Activated T-helper 17 cell treated with anti-CD3 and anti-CD28 coated beads, Interleukin-2, amount 50 U/mL, for 72 hours (primary cell): ENCODE measurements at regions not wholly inside any gene's neighbourhood (a gene's known extent, or its start where the extent isn't known, plus 50 kb on each side); places are given as distances from the start of the nearest gene placed in this dataset.
"Not testable (repeated sequence)": the region's sequence is repeated elsewhere in the genome, so short reads cannot be mapped to it uniquely, and the experiment has no call there.

Source experiments
- ATAC-seq: fragments of 150-1000 bp; cut with Tn5 transposase; replicated peaks from 2 replicates; pipeline ENCODE4 v1.10.0; 2021; ENCODE audit warnings: mild to moderate bottlenecking, moderate library complexity
- H3K27ac Mint-ChIP-seq: one replicate; pipeline ENCODE4 v1.8.0; 2022; ENCODE audit warnings: mixed read lengths
- H3K27me3 Mint-ChIP-seq: one replicate; pipeline ENCODE4 v1.8.0; 2022; ENCODE audit warnings: mixed read lengths
- H3K36me3 Mint-ChIP-seq: one replicate; pipeline ENCODE4 v1.8.0; 2022; ENCODE audit warnings: low read depth, mild to moderate bottlenecking, mixed read lengths
- H3K4me1 Mint-ChIP-seq: one replicate; pipeline ENCODE4 v1.8.0; 2022; ENCODE audit warnings: mixed read lengths
- H3K4me3 Mint-ChIP-seq: one replicate; pipeline ENCODE4 v1.8.0; 2022; ENCODE audit warnings: mild to moderate bottlenecking, mixed read lengths
- H3K9me3 Mint-ChIP-seq: one replicate; pipeline ENCODE4 v1.8.0; 2022; ENCODE audit warnings: mixed read lengths

- Mint-ChIP-seq H3K4me1 (no peaks in the 10 kb centered on the region), H3K27me3 (no peaks in the 10 kb centered on the region), H3K36me3 (no peaks in the 10 kb centered on the region), H3K4me3 (no peak overlapping the region), H3K9me3 (peaks cover 12% of the 10 kb centered on the region), H3K27ac (no peak overlapping the region)
- ATAC-seq = no peak
Observed at GRCh38 chr2:57209799-57210198, 836.8 kb upstream of the VRK2 start.

GRCh38 chr2:57210855-57211254 is 835.8 kb upstream of the VRK2 start:
- no peaks in the 10 kb centered on the region for H3K4me1 Mint-ChIP-seq
- H3K9me3 Mint-ChIP-seq = peaks cover 8% of the 10 kb centered on the region
- no peaks in the 10 kb centered on the region for H3K36me3 Mint-ChIP-seq
- H3K4me3 Mint-ChIP-seq = no peak overlapping the region
- ATAC-seq = no peak
- no peaks in the 10 kb centered on the region for H3K27me3 Mint-ChIP-seq
- no peak overlapping the region for H3K27ac Mint-ChIP-seq

GRCh38 chr2:57217013-57217412 is 829.6 kb upstream of the VRK2 start:
- Mint-ChIP-seq H3K27ac (no peak overlapping the region), H3K4me3 (no peak overlapping the region), H3K4me1 (no peaks in the 10 kb centered on the region), H3K36me3 (no peaks in the 10 kb centered on the region), H3K27me3 (no peaks in the 10 kb centered on the region), H3K9me3 (peaks cover 15% of the 10 kb centered on the region)
- no peak for ATAC-seq

GRCh38 chr2:57218206-57218605 is 828.4 kb upstream of the VRK2 start:
- no peaks in the 10 kb centered on the region for H3K27me3 Mint-ChIP-seq
- no peaks in the 10 kb centered on the region for H3K36me3 Mint-ChIP-seq
- no peak for ATAC-seq
- no peaks in the 10 kb centered on the region for H3K4me1 Mint-ChIP-seq
- no peak overlapping the region for H3K4me3 Mint-ChIP-seq
- no peak overlapping the region for H3K27ac Mint-ChIP-seq
- peaks cover 15% of the 10 kb centered on the region for H3K9me3 Mint-ChIP-seq

- H3K27me3 Mint-ChIP-seq, H3K4me3 Mint-ChIP-seq, H3K36me3 Mint-ChIP-seq, ATAC-seq, H3K4me1 Mint-ChIP-seq, H3K27ac Mint-ChIP-seq: not testable (repeated sequence)
- H3K9me3 Mint-ChIP-seq = peaks cover 11% of the 10 kb centered on the region
Observed at GRCh38 chr2:57229706-57230105, 816.9 kb upstream of the VRK2 start.

GRCh38 chr2:57232341-57232740 is 814.3 kb upstream of the VRK2 start:
- H3K27me3 Mint-ChIP-seq, H3K36me3 Mint-ChIP-seq, H3K4me1 Mint-ChIP-seq, H3K27ac Mint-ChIP-seq, ATAC-seq, H3K4me3 Mint-ChIP-seq: not testable (repeated sequence)
- H3K9me3 Mint-ChIP-seq = peaks cover 11% of the 10 kb centered on the region

- H3K9me3 Mint-ChIP-seq = peaks cover 20% of the 10 kb centered on the region
- H3K4me3 Mint-ChIP-seq, ATAC-seq, H3K27ac Mint-ChIP-seq, H3K27me3 Mint-ChIP-seq, H3K36me3 Mint-ChIP-seq, H3K4me1 Mint-ChIP-seq: not testable (repeated sequence)
Observed at GRCh38 chr2:57251495-57251894, 795.1 kb upstream of the VRK2 start.

- peaks cover 31% of the 10 kb centered on the region for H3K9me3 Mint-ChIP-seq
- not testable (repeated sequence) for H3K36me3 Mint-ChIP-seq, ATAC-seq, H3K4me3 Mint-ChIP-seq, H3K27ac Mint-ChIP-seq, H3K27me3 Mint-ChIP-seq, H3K4me1 Mint-ChIP-seq
Observed at GRCh38 chr2:57276408-57276807, 770.2 kb upstream of the VRK2 start.

GRCh38 chr2:57278451-57278850 is 768.2 kb upstream of the VRK2 start:
- Mint-ChIP-seq H3K9me3 (peaks cover 29% of the 10 kb centered on the region), H3K36me3 (no peaks in the 10 kb centered on the region), H3K27me3 (no peaks in the 10 kb centered on the region), H3K4me3 (no peak overlapping the region), H3K27ac (no peak overlapping the region), H3K4me1 (no peaks in the 10 kb centered on the region)
- no peak for ATAC-seq

- H3K4me1 Mint-ChIP-seq = no peaks in the 10 kb centered on the region
Observed at GRCh38 chr2:57291209-57291608, 755.4 kb upstream of the VRK2 start.

GRCh38 chr2:57296795-57297517 is 749.6 kb upstream of the VRK2 start:
- Mint-ChIP-seq H3K27me3 (no peaks in the 10 kb centered on the region), H3K4me1 (no peaks in the 10 kb centered on the region), H3K36me3 (no peaks in the 10 kb centered on the region), H3K27ac (no peak overlapping the region), H3K4me3 (no peak overlapping the region), H3K9me3 (no peaks in the 10 kb centered on the region)
- ATAC-seq = no peak

More at GRCh38 chr2:57291209-57291608, 755.4 kb upstream of the VRK2 start:
- Mint-ChIP-seq H3K9me3 (peaks cover 4% of the 10 kb centered on the region), H3K36me3 (no peaks in the 10 kb centered on the region), H3K27me3 (no peaks in the 10 kb centered on the region), H3K4me3 (no peak overlapping the region), H3K27ac (no peak overlapping the region)
- ATAC-seq = no peak

GRCh38 chr2:57313678-57314077 is 732.9 kb upstream of the VRK2 start:
- H3K4me3 Mint-ChIP-seq = no peak overlapping the region
- no peaks in the 10 kb centered on the region for H3K4me1 Mint-ChIP-seq
- H3K36me3 Mint-ChIP-seq = no peaks in the 10 kb centered on the region
- no peak overlapping the region for H3K27ac Mint-ChIP-seq
- no peak for ATAC-seq
- no peaks in the 10 kb centered on the region for H3K27me3 Mint-ChIP-seq
- H3K9me3 Mint-ChIP-seq = peaks cover 28% of the 10 kb centered on the region

GRCh38 chr2:57314682-57315081 is 731.9 kb upstream of the VRK2 start:
- Mint-ChIP-seq H3K27ac (no peak overlapping the region), H3K27me3 (no peaks in the 10 kb centered on the region), H3K9me3 (peaks cover 29% of the 10 kb centered on the region), H3K36me3 (no peaks in the 10 kb centered on the region), H3K4me1 (no peaks in the 10 kb centered on the region), H3K4me3 (no peak overlapping the region)
- ATAC-seq = no peak

- no peaks in the 10 kb centered on the region for H3K4me1 Mint-ChIP-seq
- H3K9me3 Mint-ChIP-seq = peaks cover 7% of the 10 kb centered on the region
- no peak for ATAC-seq
- H3K36me3 Mint-ChIP-seq = no peaks in the 10 kb centered on the region
- no peak overlapping the region for H3K4me3 Mint-ChIP-seq
- H3K27ac Mint-ChIP-seq = no peak overlapping the region
- H3K27me3 Mint-ChIP-seq = no peaks in the 10 kb centered on the region
Observed at GRCh38 chr2:57330447-57330846, 716.2 kb upstream of the VRK2 start.

- peaks cover 8% of the 10 kb centered on the region for H3K9me3 Mint-ChIP-seq
- ATAC-seq = no peak
- H3K36me3 Mint-ChIP-seq = no peaks in the 10 kb centered on the region
- no peak overlapping the region for H3K27ac Mint-ChIP-seq
- H3K27me3 Mint-ChIP-seq = no peaks in the 10 kb centered on the region
- no peaks in the 10 kb centered on the region for H3K4me1 Mint-ChIP-seq
- no peak overlapping the region for H3K4me3 Mint-ChIP-seq
Observed at GRCh38 chr2:57333221-57333620, 713.4 kb upstream of the VRK2 start.
